HCT116 (cell line): ENCODE measurements at regions not wholly inside any gene's neighbourhood (a gene's known extent, or its start where the extent isn't known, plus 50 kb on each side); places are given as distances from the start of the nearest gene placed in this dataset.
"Not testable (repeated sequence)": the region's sequence is repeated elsewhere in the genome, so short reads cannot be mapped to it uniquely, and the experiment has no call there.

Experiments
- ATAC-seq: fragments of 200-7000 bp; cut with Tn5 transposase; 2 replicates; pipeline ENCODE4 v1.9.1; 2020; ENCODE audit warnings: mild to moderate bottlenecking, moderate library complexity
- BruUV-seq: library from RNA; stranded (reverse); fragments of 400-500 nt; replicated peaks from 2 replicates; lab custom pipeline; 2021; lab: Mats Ljungman, UMichigan
- CTCF ChIA-PET: fragments of 300-600 bp; sonication (Branson Sonifier 250); formaldehyde crosslinking; loops from one replicate; lab custom pipeline; 2021; ENCODE audit warnings: antibody characterized with exemption; lab: Charles Lee
- POLR2A ChIA-PET: fragments of 300-600, 350-600 bp; sonication (Branson Sonifier 250); formaldehyde crosslinking; loops from one replicate; lab custom pipeline; 2021; ENCODE audit warnings: antibody characterized with exemption; lab: Charles Lee
- RAD21 ChIA-PET, 2 experiments: fragments of 300-600 bp; sonication (Branson Sonifier 250); formaldehyde crosslinking; loops; one replicate each; lab custom pipeline; 2023; ENCODE audit warnings: low total read pairs in 2 of 2; ENCODE audit not compliant: uncharacterized antibody in 2 of 2, unreplicated experiment in 2 of 2, low non-redundant PET in 1 of 2; lab: Charles Lee
- DNase-seq: peaks from one replicate; pipeline ENCODE4 v3.0.0-alpha.2; 2010; ENCODE audit warnings: low read depth, low spot score
- H2AFZ ChIP-seq: fragments of 200-600 bp; shearing (Covaris generic), sonication (generic); 2 replicates; pipeline ENCODE4 v1.6.1; 2017; ENCODE audit warnings: low read depth, mixed run types, mixed read lengths, antibody characterized with exemption, low read length; ENCODE audit not compliant: poor library complexity, severe bottlenecking
- H3K27ac ChIP-seq: 2 replicates; pipeline ENCODE4 v1.5.1; 2012; ENCODE audit warnings: low read depth, low read length
- H3K27me3 ChIP-seq: fragments of 200-600 bp; sonication (generic); 2 replicates; pipeline ENCODE4 v1.6.1; 2016; ENCODE audit warnings: mixed run types, low read length, mixed read lengths; ENCODE audit not compliant: insufficient read depth
- H3K36me3 ChIP-seq, 2 experiments: fragments of 200-500 bp in 1 of 2; fragments of 200-600 bp in 1 of 2; sonication (Bioruptor generic) in 1 of 2; sonication (generic) in 1 of 2; 2 replicates each; pipeline versions ENCODE4 v1.5.1 to v1.6.1; 2014 to 2016; ENCODE audit warnings: low read length in 2 of 2, inconsistent platforms in 1 of 2, mixed read lengths in 1 of 2, mixed run types in 1 of 2; ENCODE audit not compliant: insufficient read depth in 2 of 2, control insufficient read depth in 1 of 2
- H3K4me1 ChIP-seq, 2 experiments: fragments of 200-600 bp in 1 of 2; sonication (generic) in 1 of 2; 2 replicates each; pipeline versions ENCODE4 v1.5.1 to v1.6.1; 2012 to 2017; ENCODE audit warnings: low read length in 2 of 2, inconsistent platforms in 1 of 2, mild to moderate bottlenecking in 1 of 2, mixed read lengths in 1 of 2, mixed run types in 1 of 2, moderate library complexity in 1 of 2; ENCODE audit not compliant: insufficient read depth in 2 of 2, control insufficient read depth in 1 of 2
- H3K4me2 ChIP-seq: fragments of 200-600 bp; sonication (generic); 2 replicates; pipeline ENCODE4 v1.6.1; 2017; ENCODE audit warnings: mixed run types, low read length, mixed read lengths
- H3K4me3 ChIP-seq, 2 experiments: fragments of 200-600 bp in 1 of 2; sonication (generic) in 1 of 2; replicated peaks in 1 of 2; 2 replicates each; pipeline ENCODE4 v1.5.1; 2011 to 2016; ENCODE audit warnings: low read length in 2 of 2, control low read depth in 1 of 2, low read depth in 1 of 2, mild to moderate bottlenecking in 1 of 2, mixed read lengths in 1 of 2, mixed run types in 1 of 2
- H3K79me2 ChIP-seq: fragments of 200-600 bp; sonication (generic); 2 replicates; pipeline ENCODE4 v1.6.1; 2017; ENCODE audit warnings: mild to moderate bottlenecking, mixed run types, low read length, moderate library complexity, mixed read lengths; ENCODE audit not compliant: insufficient read depth
- H3K9ac ChIP-seq: fragments of 200-600 bp; sonication (generic); 2 replicates; pipeline ENCODE4 v1.6.1; 2016; ENCODE audit warnings: low read length, mixed read lengths
- H3K9me2 ChIP-seq: fragments of 200-600 bp; sonication (generic), shearing (Covaris generic); 2 replicates; pipeline ENCODE4 v1.6.1; 2017; ENCODE audit warnings: mixed run types, mild to moderate bottlenecking, moderate library complexity; ENCODE audit not compliant: insufficient read depth
- H3K9me3 ChIP-seq, 2 experiments: fragments of 200-500 bp in 1 of 2; fragments of 200-600 bp in 1 of 2; sonication (Bioruptor generic) in 1 of 2; sonication (generic) in 1 of 2; 2 replicates each; pipeline ENCODE4 v1.6.1; 2014 to 2017; ENCODE audit warnings: low read length in 2 of 2, mixed read lengths in 2 of 2, inconsistent platforms in 1 of 2, low read depth in 1 of 2, mild to moderate bottlenecking in 1 of 2, mixed run types in 1 of 2, moderate library complexity in 1 of 2; ENCODE audit not compliant: control insufficient read depth in 1 of 2, insufficient read depth in 1 of 2
- H4K20me1 ChIP-seq: fragments of 200-600 bp; sonication (generic), shearing (Covaris generic); 2 replicates; pipeline ENCODE4 v1.6.1; 2017; ENCODE audit warnings: mixed run types, mild to moderate bottlenecking, moderate library complexity; ENCODE audit not compliant: insufficient read depth
- RAD21 ChIP-seq: IDR thresholded peaks from 2 replicates; pipeline ENCODE4 v1.6.1; 2012; ENCODE audit warnings: low read depth, mild to moderate bottlenecking
- SIN3A ChIP-seq: IDR thresholded peaks from 2 replicates; pipeline ENCODE4 v1.6.1; 2012; ENCODE audit warnings: low read depth
- SRF ChIP-seq: IDR thresholded peaks from 2 replicates; pipeline ENCODE4 v1.6.1; 2012; ENCODE audit warnings: low read depth
- ZFX ChIP-seq: fragments of 450-650 bp; IDR thresholded peaks from 2 replicates; pipeline ENCODE4 v1.6.1; 2017
- ZNF274 ChIP-seq: fragments of 200-500 bp; sonication (Bioruptor generic); IDR thresholded peaks from 2 replicates; pipeline ENCODE4 v1.6.1; 2014; ENCODE audit warnings: mild to moderate bottlenecking, low read depth, low read length, inconsistent platforms
- intact Hi-C: fragments of 100-400 bp; cut with micrococcal nuclease; formaldehyde crosslinking; loops from 2 replicates; pipeline ENCODE4 v1.10.0; 2022
- TF ChIP-seq, protein P1 (sequence below), 3 experiments: fragments of 200-600 bp in 1 of 3; sonication (generic) in 1 of 3; IDR thresholded peaks in 2 of 3; conservative IDR thresholded peaks in 1 of 3; 2 replicates each; pipeline ENCODE4 v1.5.1; 2012 to 2017; ENCODE audit warnings: low read depth in 2 of 3, low read length in 2 of 3, antibody characterized with exemption in 1 of 3, borderline replicate concordance in 1 of 3, control low read depth in 1 of 3, mild to moderate bottlenecking in 1 of 3, mixed read lengths in 1 of 3, mixed run types in 1 of 3, moderate library complexity in 1 of 3; ENCODE audit not compliant: insufficient read depth in 1 of 3
- TF ChIP-seq, protein P2 (sequence below): IDR thresholded peaks from 2 replicates; pipeline ENCODE4 v1.6.1; 2012
- TF ChIP-seq, protein P3 (sequence below): IDR thresholded peaks from 2 replicates; pipeline ENCODE4 v1.6.1; 2012

GRCh38 chr22:22375576-22376351, 131.2 kb downstream of the VPREB1 start (continued):
- TF ChIP-seq, protein P1, sequence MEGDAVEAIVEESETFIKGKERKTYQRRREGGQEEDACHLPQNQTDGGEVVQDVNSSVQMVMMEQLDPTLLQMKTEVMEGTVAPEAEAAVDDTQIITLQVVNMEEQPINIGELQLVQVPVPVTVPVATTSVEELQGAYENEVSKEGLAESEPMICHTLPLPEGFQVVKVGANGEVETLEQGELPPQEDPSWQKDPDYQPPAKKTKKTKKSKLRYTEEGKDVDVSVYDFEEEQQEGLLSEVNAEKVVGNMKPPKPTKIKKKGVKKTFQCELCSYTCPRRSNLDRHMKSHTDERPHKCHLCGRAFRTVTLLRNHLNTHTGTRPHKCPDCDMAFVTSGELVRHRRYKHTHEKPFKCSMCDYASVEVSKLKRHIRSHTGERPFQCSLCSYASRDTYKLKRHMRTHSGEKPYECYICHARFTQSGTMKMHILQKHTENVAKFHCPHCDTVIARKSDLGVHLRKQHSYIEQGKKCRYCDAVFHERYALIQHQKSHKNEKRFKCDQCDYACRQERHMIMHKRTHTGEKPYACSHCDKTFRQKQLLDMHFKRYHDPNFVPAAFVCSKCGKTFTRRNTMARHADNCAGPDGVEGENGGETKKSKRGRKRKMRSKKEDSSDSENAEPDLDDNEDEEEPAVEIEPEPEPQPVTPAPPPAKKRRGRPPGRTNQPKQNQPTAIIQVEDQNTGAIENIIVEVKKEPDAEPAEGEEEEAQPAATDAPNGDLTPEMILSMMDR (IDR thresholded peaks at IDR 0.05 in 2 of 3, conservative IDR thresholded peaks at IDR 0.05 in 1 of 3; ENCODE audit: borderline replicate concordance in 1 of 3, insufficient read depth in 1 of 3, low read depth in 2 of 3, low read length in 2 of 3), result no peak
- TF ChIP-seq, protein P2, sequence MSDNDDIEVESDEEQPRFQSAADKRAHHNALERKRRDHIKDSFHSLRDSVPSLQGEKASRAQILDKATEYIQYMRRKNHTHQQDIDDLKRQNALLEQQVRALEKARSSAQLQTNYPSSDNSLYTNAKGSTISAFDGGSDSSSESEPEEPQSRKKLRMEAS, result no peak
- no peak for TF ChIP-seq SRF
- TF ChIP-seq, all 23 proteins: peak for 0

DNA sequence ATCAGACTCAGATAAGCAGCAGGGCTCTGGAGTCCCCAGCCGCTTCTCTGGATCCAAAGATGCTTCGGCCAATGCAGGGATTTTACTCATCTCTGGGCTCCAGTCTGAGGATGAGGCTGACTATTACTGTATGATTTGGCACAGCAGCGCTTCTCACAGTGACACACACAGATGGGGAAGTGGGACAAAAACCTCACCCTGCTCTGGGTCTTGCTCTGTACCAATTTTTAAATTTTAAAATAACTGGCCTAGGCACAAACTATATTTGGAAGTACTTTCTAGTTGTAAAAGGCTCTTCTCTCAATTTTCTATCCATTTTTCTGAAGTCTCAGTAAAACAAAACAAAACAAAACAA, 131.7 kb downstream of the VPREB1 start:
- no peaks in the 10 kb centered on the region for H3K4me1 ChIP-seq
- H3K79me2 ChIP-seq, result no peaks in the 10 kb centered on the region
- ChIA-PET CTCF (interaction anchor here (1.6 kb wide), 1 partner anchor 20 kb away, joined by 3 read pairs; no protein-coding TSS in a partner anchor), POLR2A (no interaction called here), RAD21 (no interaction called here)
- no peaks in the 10 kb centered on the region for H3K36me3 ChIP-seq
- no peak overlapping the region for H3K4me2 ChIP-seq
- H3K27ac ChIP-seq, result no peak overlapping the region
- no TSS peak for BruUV-seq
- intact Hi-C loops, result no loop called here
- H3K9me3 ChIP-seq, result no peaks in the 10 kb centered on the region
- TF ChIP-seq, protein P3, sequence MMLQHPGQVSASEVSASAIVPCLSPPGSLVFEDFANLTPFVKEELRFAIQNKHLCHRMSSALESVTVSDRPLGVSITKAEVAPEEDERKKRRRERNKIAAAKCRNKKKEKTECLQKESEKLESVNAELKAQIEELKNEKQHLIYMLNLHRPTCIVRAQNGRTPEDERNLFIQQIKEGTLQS, result no peak
- TF ChIP-seq ZFX, result no peak
- TF ChIP-seq RAD21, result no peak
- no peak for TF ChIP-seq ZNF274
- no peak for TF ChIP-seq SIN3A
- no peak for TF ChIP-seq SRF
- no peak overlapping the region for H3K9ac ChIP-seq
- H2AFZ ChIP-seq, result no peak overlapping the region
- no peak overlapping the region for H3K4me3 ChIP-seq
- no peaks in the 10 kb centered on the region for H3K9me2 ChIP-seq
- H4K20me1 ChIP-seq, result no peaks in the 10 kb centered on the region
- peaks cover 20% of the 10 kb centered on the region; the same call in 1 of the 2 replicates for H3K27me3 ChIP-seq
- ATAC-seq, result no peak
- DNase-seq, result no peak

GRCh38 chr22:22376884-22377283, 131.7 kb downstream of the ZNF280B start:
- intact Hi-C loops, result not testable (repeated sequence)

More at GRCh38 chr22:22376884-22377283, 131.7 kb downstream of the ZNF280B start:
- H3K79me2 ChIP-seq, H3K9me3 ChIP-seq, DNase-seq, POLR2A ChIA-PET, H3K27ac ChIP-seq, BruUV-seq, H3K9ac ChIP-seq, RAD21 ChIA-PET, H3K36me3 ChIP-seq, CTCF ChIA-PET, H3K4me3 ChIP-seq, H3K4me1 ChIP-seq, ATAC-seq, H2AFZ ChIP-seq, H3K9me2 ChIP-seq, H3K4me2 ChIP-seq, H4K20me1 ChIP-seq: not testable (repeated sequence)
- peaks cover 22% of the 10 kb centered on the region; the same call in 1 of the 2 replicates for H3K27me3 ChIP-seq
